Neural cell (in vitro differentiated cells): ENCODE measurements at regions not wholly inside any gene's neighbourhood (a gene's known extent, or its start where the extent isn't known, plus 50 kb on each side); places are given as distances from the start of the nearest gene placed in this dataset.

Source experiments
- H2AFZ ChIP-seq: fragments of 200-600, 300-800 bp; sonication (generic), shearing (Covaris generic); 2 replicates; pipeline ENCODE4 v1.6.0; 2014; ENCODE audit warnings: low read depth, mild to moderate bottlenecking, antibody characterized with exemption, low read length, moderate library complexity
- H3F3A ChIP-seq: fragments of 200-600 bp; shearing (Covaris generic); 2 replicates; pipeline ENCODE4 v1.6.1; 2016; ENCODE audit warnings: mild to moderate bottlenecking, moderate library complexity, mixed read lengths, antibody characterized with exemption, low read length; ENCODE audit not compliant: insufficient read depth, poor library complexity, severe bottlenecking
- H3K27ac ChIP-seq: fragments of 200-600, 300-800 bp; sonication (generic), shearing (Covaris generic); 2 replicates; pipeline ENCODE4 v1.5.1; 2014; ENCODE audit warnings: mild to moderate bottlenecking, low read length, moderate library complexity
- H3K27me3 ChIP-seq: fragments of 300-800, 200-600 bp; sonication (generic), shearing (Covaris generic); 2 replicates; pipeline ENCODE4 v1.6.0; 2014; ENCODE audit warnings: mild to moderate bottlenecking, low read depth, low read length, moderate library complexity; ENCODE audit not compliant: insufficient read depth
- H3K36me3 ChIP-seq: fragments of 300-800, 200-600 bp; sonication (generic), shearing (Covaris generic); 2 replicates; pipeline ENCODE4 v1.5.1; 2014; ENCODE audit warnings: mild to moderate bottlenecking, antibody characterized with exemption, low read length, moderate library complexity; ENCODE audit not compliant: insufficient read depth
- H3K4me2 ChIP-seq: fragments of 300-800, 200-600 bp; sonication (generic), shearing (Covaris generic); 2 replicates; pipeline ENCODE4 v1.6.0; 2014; ENCODE audit warnings: mild to moderate bottlenecking, low read length
- H3K4me3 ChIP-seq: fragments of 300-800, 200-600 bp; sonication (generic), shearing (Covaris generic); 2 replicates; pipeline ENCODE4 v1.5.1; 2014; ENCODE audit warnings: mild to moderate bottlenecking, low read length, moderate library complexity
- H3K79me2 ChIP-seq: fragments of 200-600 bp; shearing (Covaris generic); replicated peaks from 2 replicates; pipeline ENCODE4 v1.6.0; 2014; ENCODE audit warnings: mild to moderate bottlenecking, low read length, moderate library complexity; ENCODE audit not compliant: insufficient read depth
- H3K9ac ChIP-seq: fragments of 300-800, 200-600 bp; sonication (generic), shearing (Covaris generic); 2 replicates; pipeline ENCODE4 v1.6.1; 2016; ENCODE audit warnings: mild to moderate bottlenecking, low read length, mixed read lengths
- H3K9me2 ChIP-seq: fragments of 200-600 bp; shearing (Covaris generic); 2 replicates; pipeline ENCODE4 v1.6.1; 2016; ENCODE audit warnings: mild to moderate bottlenecking, low read length, mixed read lengths; ENCODE audit not compliant: insufficient read depth
- H3K9me3 ChIP-seq: fragments of 200-600, 300-800 bp; sonication (generic), shearing (Covaris generic); 2 replicates; pipeline ENCODE4 v1.6.1; 2016; ENCODE audit warnings: mild to moderate bottlenecking, mixed run types, low read length, moderate library complexity, mixed read lengths
- H4K20me1 ChIP-seq: fragments of 200-600 bp; shearing (Covaris generic); 2 replicates; pipeline ENCODE4 v1.6.1; 2016; ENCODE audit warnings: mild to moderate bottlenecking, mixed run types; ENCODE audit not compliant: insufficient read depth
- CTCF ChIP-seq: fragments of 450-650 bp; IDR thresholded peaks from 2 replicates; pipeline ENCODE4 v1.5.1; 2014; ENCODE audit warnings: antibody characterized with exemption, mild to moderate bottlenecking, moderate library complexity; ENCODE audit not compliant: poor library complexity, severe bottlenecking
- EP300 ChIP-seq: fragments of 450-650 bp; conservative IDR thresholded peaks from 2 replicates; pipeline ENCODE4 v1.6.1; 2014; ENCODE audit warnings: antibody characterized with exemption, mild to moderate bottlenecking, moderate library complexity; ENCODE audit not compliant: poor library complexity, severe bottlenecking
- EZH2 ChIP-seq: fragments of 200-600, 300-800 bp; shearing (Covaris generic), sonication (generic); IDR thresholded peaks from 2 replicates; pipeline ENCODE4 v1.6.1; 2014; ENCODE audit warnings: antibody characterized with exemption, low read length, borderline replicate concordance, mild to moderate bottlenecking; ENCODE audit not compliant: insufficient read depth, poor library complexity, severe bottlenecking
- MXI1 ChIP-seq: fragments of 450-650 bp; conservative IDR thresholded peaks from 2 replicates; pipeline ENCODE4 v1.6.1; 2014; ENCODE audit warnings: antibody characterized with exemption, mild to moderate bottlenecking; ENCODE audit not compliant: poor library complexity, severe bottlenecking
- POLR2AphosphoS5 ChIP-seq: IDR thresholded peaks from 2 replicates; pipeline ENCODE4 v1.6.1; 2012
- RAD21 ChIP-seq: fragments of 450-650 bp; conservative IDR thresholded peaks from 2 replicates; pipeline ENCODE4 v1.6.1; 2014; ENCODE audit warnings: antibody characterized with exemption, mild to moderate bottlenecking, moderate library complexity
- SMC3 ChIP-seq: fragments of 450-650 bp; conservative IDR thresholded peaks from 2 replicates; pipeline ENCODE4 v1.6.1; 2014; ENCODE audit warnings: antibody characterized with exemption, mild to moderate bottlenecking, moderate library complexity; ENCODE audit not compliant: poor library complexity
- TAF1 ChIP-seq: IDR thresholded peaks from 2 replicates; pipeline ENCODE4 v1.6.1; 2012; ENCODE audit warnings: low read depth
- TF ChIP-seq, protein P1 (sequence below): IDR thresholded peaks from 2 replicates; pipeline ENCODE4 v1.6.1; 2012; ENCODE audit warnings: borderline replicate concordance

- Histone ChIP-seq H3K4me3 (no peak overlapping the region), H3K79me2 (no peaks in the 10 kb centered on the region), H3F3A (no peaks in the 10 kb centered on the region), H2AFZ (no peak overlapping the region), H3K9ac (no peak overlapping the region), H3K36me3 (no peaks in the 10 kb centered on the region), H4K20me1 (no peaks in the 10 kb centered on the region), H3K9me2 (no peaks in the 10 kb centered on the region), H3K27ac (no peak overlapping the region), H3K27me3 (no peaks in the 10 kb centered on the region), H3K4me2 (no peak overlapping the region), H3K9me3 (no peaks in the 10 kb centered on the region)
- TF ChIP-seq EP300: no peak
- no peak for TF ChIP-seq SMC3
- TF ChIP-seq, protein P1, sequence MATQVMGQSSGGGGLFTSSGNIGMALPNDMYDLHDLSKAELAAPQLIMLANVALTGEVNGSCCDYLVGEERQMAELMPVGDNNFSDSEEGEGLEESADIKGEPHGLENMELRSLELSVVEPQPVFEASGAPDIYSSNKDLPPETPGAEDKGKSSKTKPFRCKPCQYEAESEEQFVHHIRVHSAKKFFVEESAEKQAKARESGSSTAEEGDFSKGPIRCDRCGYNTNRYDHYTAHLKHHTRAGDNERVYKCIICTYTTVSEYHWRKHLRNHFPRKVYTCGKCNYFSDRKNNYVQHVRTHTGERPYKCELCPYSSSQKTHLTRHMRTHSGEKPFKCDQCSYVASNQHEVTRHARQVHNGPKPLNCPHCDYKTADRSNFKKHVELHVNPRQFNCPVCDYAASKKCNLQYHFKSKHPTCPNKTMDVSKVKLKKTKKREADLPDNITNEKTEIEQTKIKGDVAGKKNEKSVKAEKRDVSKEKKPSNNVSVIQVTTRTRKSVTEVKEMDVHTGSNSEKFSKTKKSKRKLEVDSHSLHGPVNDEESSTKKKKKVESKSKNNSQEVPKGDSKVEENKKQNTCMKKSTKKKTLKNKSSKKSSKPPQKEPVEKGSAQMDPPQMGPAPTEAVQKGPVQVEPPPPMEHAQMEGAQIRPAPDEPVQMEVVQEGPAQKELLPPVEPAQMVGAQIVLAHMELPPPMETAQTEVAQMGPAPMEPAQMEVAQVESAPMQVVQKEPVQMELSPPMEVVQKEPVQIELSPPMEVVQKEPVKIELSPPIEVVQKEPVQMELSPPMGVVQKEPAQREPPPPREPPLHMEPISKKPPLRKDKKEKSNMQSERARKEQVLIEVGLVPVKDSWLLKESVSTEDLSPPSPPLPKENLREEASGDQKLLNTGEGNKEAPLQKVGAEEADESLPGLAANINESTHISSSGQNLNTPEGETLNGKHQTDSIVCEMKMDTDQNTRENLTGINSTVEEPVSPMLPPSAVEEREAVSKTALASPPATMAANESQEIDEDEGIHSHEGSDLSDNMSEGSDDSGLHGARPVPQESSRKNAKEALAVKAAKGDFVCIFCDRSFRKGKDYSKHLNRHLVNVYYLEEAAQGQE: no peak
- no peak for TF ChIP-seq EZH2
- no peak for TF ChIP-seq TAF1
- TF ChIP-seq CTCF: no peak
- TF ChIP-seq MXI1: no peak
- TF ChIP-seq POLR2AphosphoS5: no peak
- no peak for TF ChIP-seq RAD21
These were observed 443.3 kb upstream of the FAT1 start for GRCh38 chr4:187166886-187167512.

- Histone ChIP-seq H3K4me3 (no peak overlapping the region), H3K27me3 (no peaks in the 10 kb centered on the region), H4K20me1 (no peaks in the 10 kb centered on the region), H3F3A (no peaks in the 10 kb centered on the region), H3K9ac (no peak overlapping the region), H3K4me2 (no peak overlapping the region), H3K9me2 (no peaks in the 10 kb centered on the region), H2AFZ (no peak overlapping the region), H3K36me3 (no peaks in the 10 kb centered on the region), H3K79me2 (no peaks in the 10 kb centered on the region), H3K9me3 (no peaks in the 10 kb centered on the region), H3K27ac (no peak overlapping the region)
- no peak for TF ChIP-seq SMC3
- no peak for TF ChIP-seq EZH2
- TF ChIP-seq TAF1: no peak
- no peak for TF ChIP-seq RAD21
- no peak for TF ChIP-seq POLR2AphosphoS5
- no peak for TF ChIP-seq CTCF
- TF ChIP-seq EP300: no peak
- TF ChIP-seq, protein P1: no peak
- TF ChIP-seq MXI1: no peak
These were observed 448.2 kb upstream of the FAT1 start for GRCh38 chr4:187171706-187172339.
